ENCODE measurements at regions not wholly inside any gene's neighbourhood (a gene's known extent, or its start where the extent isn't known, plus 50 kb on each side); places are given as distances from the start of the nearest gene placed in this dataset.

DNA sequence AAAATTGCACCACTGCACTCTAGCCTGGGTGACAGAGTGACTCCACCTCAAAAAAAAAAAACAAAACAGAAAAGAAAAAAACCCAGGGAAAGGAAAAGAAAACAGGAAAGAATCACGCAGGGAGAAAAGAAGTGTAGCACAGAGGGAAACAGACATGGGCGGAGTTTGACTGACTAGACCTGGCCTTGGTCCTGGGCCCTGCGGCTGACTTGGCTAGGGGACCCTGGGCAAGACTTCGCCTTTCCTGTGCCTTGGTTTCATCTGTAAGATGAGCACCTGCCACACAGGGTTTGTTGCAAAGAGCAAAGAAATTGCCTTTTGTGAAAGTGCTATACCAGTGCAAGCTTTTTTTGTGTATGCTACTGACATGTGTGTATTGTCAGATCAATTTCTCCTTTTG is 71.3 kb upstream of the KCNG1 start:
- Histone ChIP-seq H3K27ac (no peak overlapping the region), H3K27me3 (peaks cover 0 to 8% of the 10 kb centered on the region in 2 donors), H3K36me3 (no peaks in the 10 kb centered on the region), H3K4me1 (no peaks in the 10 kb centered on the region), H3K4me3 (no peak overlapping the region), H3K9me3 (no peaks in the 10 kb centered on the region)
- TF ChIP-seq, protein P1, sequence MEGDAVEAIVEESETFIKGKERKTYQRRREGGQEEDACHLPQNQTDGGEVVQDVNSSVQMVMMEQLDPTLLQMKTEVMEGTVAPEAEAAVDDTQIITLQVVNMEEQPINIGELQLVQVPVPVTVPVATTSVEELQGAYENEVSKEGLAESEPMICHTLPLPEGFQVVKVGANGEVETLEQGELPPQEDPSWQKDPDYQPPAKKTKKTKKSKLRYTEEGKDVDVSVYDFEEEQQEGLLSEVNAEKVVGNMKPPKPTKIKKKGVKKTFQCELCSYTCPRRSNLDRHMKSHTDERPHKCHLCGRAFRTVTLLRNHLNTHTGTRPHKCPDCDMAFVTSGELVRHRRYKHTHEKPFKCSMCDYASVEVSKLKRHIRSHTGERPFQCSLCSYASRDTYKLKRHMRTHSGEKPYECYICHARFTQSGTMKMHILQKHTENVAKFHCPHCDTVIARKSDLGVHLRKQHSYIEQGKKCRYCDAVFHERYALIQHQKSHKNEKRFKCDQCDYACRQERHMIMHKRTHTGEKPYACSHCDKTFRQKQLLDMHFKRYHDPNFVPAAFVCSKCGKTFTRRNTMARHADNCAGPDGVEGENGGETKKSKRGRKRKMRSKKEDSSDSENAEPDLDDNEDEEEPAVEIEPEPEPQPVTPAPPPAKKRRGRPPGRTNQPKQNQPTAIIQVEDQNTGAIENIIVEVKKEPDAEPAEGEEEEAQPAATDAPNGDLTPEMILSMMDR (IDR thresholded peaks at IDR 0.05) = no peak
- no peak for DNase-seq (ENCODE audit: low spot score)

DNA sequence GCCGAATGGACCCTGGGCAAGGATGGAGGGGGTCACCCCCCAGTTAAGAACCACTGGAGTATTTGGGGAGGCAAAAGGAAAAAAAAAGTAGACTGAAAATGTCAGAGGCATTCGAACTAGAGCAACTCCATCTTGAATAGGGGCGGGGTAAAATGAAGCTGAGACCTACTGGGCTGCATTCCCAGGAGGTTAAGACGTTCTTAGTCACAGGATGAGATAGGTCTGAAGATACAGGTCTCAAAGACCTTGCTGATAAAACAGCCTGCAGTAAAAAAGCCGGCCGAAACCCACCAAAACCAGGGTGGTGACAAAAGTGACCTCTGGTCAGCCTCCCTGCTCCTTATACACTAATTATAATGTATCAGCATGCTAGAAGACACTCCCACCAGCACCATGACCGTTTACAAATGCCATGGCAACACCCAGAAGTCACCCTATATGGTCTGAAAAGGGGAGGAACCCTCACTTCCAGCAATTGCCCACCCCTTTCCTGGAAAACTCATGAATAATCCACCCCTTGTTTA is 70.4 kb upstream of the KCNG1 start:
- TF ChIP-seq, protein P1 (IDR thresholded peaks at IDR 0.05) = no peak
- no peak overlapping the region for H3K27ac ChIP-seq
- H3K27me3 ChIP-seq = peaks cover 0 to 8% of the 10 kb centered on the region in 2 donors
- no peaks in the 10 kb centered on the region for H3K9me3 ChIP-seq
- H3K4me3 ChIP-seq = no peak overlapping the region
- no peak for DNase-seq (ENCODE audit: low spot score)
- no peaks in the 10 kb centered on the region for H3K36me3 ChIP-seq
- H3K4me1 ChIP-seq = no peaks in the 10 kb centered on the region

DNA sequence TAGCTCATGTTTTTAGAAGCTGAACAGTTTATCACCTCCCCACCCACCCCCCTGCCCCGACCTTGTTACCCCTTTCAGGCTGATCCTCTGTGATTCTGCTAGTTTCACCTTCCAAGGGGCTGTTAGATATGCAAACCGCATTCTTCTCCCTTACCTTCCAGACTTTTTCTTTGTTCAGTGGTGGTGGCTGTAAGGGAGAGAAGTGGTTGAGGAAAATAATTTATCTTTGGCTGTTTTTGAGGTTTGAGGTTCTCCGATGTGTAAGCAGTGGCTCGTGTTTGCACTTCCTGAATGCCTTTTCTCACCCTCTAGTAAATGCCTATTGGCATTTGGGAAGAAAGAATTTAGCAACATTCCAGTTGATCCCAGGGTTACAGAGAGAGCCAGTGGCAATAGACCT is 69.4 kb upstream of the KCNG1 start:
- H3K27me3 ChIP-seq = peaks cover 0 to 8% of the 10 kb centered on the region in 2 donors
- no peaks in the 10 kb centered on the region for H3K9me3 ChIP-seq
- no peak overlapping the region for H3K4me3 ChIP-seq
- TF ChIP-seq, protein P1 (IDR thresholded peaks at IDR 0.05) = no peak
- no peak overlapping the region for H3K27ac ChIP-seq
- no peaks in the 10 kb centered on the region for H3K4me1 ChIP-seq
- no peak for DNase-seq (ENCODE audit: low spot score)
- no peaks in the 10 kb centered on the region for H3K36me3 ChIP-seq

DNA sequence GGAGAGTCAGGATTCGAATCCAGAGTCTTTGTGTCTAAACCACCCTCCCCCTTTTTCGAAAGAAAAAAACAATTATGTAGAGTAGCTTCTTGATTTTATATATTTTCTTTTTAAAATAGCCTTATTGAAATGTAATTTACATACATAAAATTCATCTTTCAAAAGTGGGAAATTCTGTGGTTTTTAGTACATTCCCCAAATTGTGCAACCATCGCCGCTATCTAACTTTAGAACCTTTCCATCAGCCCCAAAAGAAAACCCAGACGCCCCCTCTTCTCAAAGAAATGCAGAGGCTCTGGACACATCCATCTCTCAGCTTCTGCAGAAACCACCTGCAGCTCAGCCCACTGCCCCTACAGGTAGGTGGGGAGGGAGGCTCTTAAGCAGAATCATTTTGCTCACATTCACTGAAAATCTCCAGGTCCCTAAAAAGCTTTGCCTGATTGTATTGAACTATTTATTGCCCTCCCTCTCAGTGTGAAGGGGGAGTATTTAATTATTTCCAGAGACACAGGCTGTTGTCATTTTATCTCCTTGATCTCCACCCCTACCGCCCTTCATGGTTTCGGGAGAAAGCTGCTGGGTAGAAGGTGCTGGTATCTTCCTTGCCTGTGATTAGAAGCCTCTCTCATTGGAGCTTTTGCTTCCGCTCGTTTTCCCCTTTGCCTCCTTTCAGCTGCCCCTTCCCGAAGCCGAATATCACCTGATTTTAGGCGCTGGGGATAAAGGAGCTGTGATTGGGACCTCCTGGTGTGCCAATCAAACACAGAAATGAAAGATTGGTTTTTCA is 68.7 kb upstream of the KCNG1 start:
- H3K9me3 ChIP-seq = no peaks in the 10 kb centered on the region
- no peak overlapping the region for H3K27ac ChIP-seq
- H3K4me3 ChIP-seq = no peak overlapping the region
- DNase-seq (ENCODE audit: low spot score) = no peak
- TF ChIP-seq, protein P1 (IDR thresholded peaks at IDR 0.05) = no peak
- no peaks in the 10 kb centered on the region for H3K4me1 ChIP-seq
- no peaks in the 10 kb centered on the region for H3K36me3 ChIP-seq
- H3K27me3 ChIP-seq = peaks cover 0 to 8% of the 10 kb centered on the region in 2 donors

DNA sequence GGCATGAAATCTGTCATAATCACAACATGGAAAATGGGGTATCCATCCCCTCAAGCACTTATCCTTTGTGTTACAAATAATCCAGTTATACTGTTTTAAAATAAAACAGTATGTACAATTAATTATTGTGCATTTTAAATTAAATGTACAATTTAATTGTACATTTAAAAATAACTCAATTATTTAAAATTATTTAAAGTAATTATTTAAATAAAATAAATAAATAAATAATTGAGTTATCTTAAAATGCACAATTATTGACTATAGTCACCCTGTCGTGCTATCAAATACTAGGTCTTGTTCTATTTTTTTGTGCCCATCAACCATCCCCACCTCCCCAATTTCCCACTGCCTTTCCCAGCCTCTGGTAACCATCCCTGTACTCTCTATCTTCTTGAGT is 66.9 kb upstream of the KCNG1 start:
- DNase-seq (ENCODE audit: low spot score) = no peak
- Histone ChIP-seq H3K27ac (no peak overlapping the region), H3K4me1 (no peaks in the 10 kb centered on the region), H3K27me3 (peaks cover 0 to 8% of the 10 kb centered on the region in 2 donors), H3K36me3 (no peaks in the 10 kb centered on the region), H3K4me3 (no peak overlapping the region), H3K9me3 (no peaks in the 10 kb centered on the region)
- TF ChIP-seq, protein P1 (IDR thresholded peaks at IDR 0.05) = no peak

All from right atrium auricular region (tissue), 2 donors.